Stimulated activated CD4-positive, alpha-beta T cell treated with anti-CD3 and anti-CD28 coated beads, Interleukin-1b, Interleukin-23, amount 100 ng/mL, for 24 hours (primary cell): ENCODE measurements at regions not wholly inside any gene's neighbourhood (a gene's known extent, or its start where the extent isn't known, plus 50 kb on each side); places are given as distances from the start of the nearest gene placed in this dataset.
"Not testable (repeated sequence)": the region's sequence is repeated elsewhere in the genome, so short reads cannot be mapped to it uniquely, and the experiment has no call there.

ENCODE experiments used
- DNase-seq, 4 experiments: peaks; one replicate each; pipeline ENCODE4 v3.0.0-alpha.2; 2020; ENCODE audit warnings: low read depth in 4 of 4, low spot score in 1 of 4

- DNase-seq: no peak
Observed at GRCh38 chr2:220736778-220737177, 835.3 kb downstream of the EPHA4 start.

DNA sequence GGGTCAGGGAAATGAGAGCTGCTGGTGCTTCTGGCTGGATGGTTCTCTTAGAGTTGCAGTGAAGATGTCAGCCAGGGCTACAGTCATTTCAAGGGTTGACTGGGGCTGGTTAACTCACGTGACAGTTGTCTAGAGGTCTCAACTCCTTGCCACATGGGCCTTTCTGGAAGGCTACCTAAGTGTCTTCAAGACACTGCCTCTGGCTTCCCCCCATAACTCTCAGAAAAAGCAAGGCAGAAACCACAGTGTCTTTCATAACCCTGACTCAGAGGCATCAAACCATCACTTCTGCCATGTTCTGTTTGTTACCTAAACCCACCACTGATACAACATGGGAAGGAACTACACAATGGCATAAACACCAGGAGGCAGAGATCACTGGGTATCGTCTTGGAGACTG lies 828.9 kb downstream of the EPHA4 start:
- no peak for DNase-seq

GRCh38 chr2:220744861-220745260 lies 827.2 kb downstream of the EPHA4 start:
- DNase-seq: no peak

DNA sequence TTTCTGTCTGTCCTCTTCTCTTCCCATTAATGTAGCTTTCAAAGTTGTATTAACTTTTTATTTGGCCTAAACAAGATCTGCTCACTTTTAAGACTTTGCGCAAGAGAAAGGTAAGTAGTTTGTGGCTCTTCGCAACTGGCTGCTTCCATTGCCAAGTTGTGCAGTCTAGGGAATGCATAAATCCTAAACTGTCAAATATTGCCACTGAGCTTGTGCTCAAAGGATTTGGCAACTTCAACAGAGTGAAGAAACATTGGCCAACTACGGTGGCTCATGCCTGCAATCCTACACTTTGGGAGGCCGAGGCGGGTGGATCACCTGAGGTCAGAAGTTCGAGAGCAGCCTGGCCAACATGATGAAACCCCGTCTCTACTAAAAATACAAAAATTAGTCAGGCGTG lies 826.4 kb downstream of the EPHA4 start:
- DNase-seq: no peak

- DNase-seq: no peak
Observed at GRCh38 chr2:220747736-220748135, 824.4 kb downstream of the EPHA4 start.

- DNase-seq: no peak
Observed at GRCh38 chr2:220748875-220749479, 823.1 kb downstream of the EPHA4 start.

- no peak for DNase-seq
Observed at GRCh38 chr2:220753486-220753885, 818.6 kb downstream of the EPHA4 start.

GRCh38 chr2:220756653-220757052 lies 815.5 kb downstream of the EPHA4 start:
- no peak for DNase-seq

DNA sequence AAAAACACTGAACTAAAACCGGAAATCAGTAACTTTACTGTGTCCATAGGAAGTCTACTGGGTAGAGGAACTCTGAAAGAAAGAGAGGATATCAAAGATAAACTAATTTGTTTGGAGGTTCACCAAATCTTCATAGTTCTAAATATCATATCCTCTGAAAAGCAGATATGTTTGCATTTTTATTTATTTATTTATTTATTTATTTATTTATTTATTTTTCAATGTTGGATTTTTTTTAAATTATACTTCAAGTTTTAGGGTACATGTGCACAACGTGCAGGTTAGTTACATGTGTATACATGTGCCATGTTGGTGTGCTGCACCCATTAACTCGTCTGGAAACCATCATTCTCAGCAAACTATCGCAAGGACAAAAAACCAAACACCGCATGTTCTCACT lies 813.7 kb downstream of the EPHA4 start:
- DNase-seq: not testable (repeated sequence)

GRCh38 chr2:220764171-220764570 lies 807.9 kb downstream of the EPHA4 start:
- DNase-seq: no peak

GRCh38 chr2:220767591-220768255 lies 804.4 kb downstream of the EPHA4 start:
- no peak for DNase-seq

DNA sequence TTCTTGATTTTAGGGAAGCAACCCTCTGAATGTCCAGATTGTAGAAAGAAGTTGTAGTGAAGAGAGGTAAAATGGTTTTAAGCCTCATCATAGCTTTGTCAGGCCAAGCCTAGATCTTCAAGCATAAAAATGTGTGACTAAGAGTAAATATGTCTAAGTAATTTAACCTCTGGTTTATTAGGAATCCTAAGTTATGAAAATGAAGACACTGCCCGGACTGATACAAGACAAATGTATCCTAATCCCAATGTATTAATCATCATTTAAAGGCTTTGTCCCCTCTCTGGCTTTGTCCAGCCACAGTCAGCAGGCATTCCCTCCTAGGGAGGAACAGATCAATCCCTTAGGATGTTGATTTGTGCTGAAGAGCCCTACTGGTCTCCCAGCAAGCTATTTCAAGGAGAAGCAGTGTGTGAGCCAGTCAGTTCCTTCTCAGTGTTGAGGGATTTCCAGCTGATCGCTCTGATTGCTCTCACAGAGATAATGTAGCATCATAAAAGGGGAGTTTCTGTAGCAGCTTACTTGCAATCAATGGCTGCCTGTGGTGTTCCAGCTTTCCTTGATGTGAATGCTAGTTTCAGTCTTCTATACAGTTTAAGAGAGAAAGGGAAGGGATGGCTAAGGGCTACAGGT lies 796.1 kb downstream of the EPHA4 start:
- no peak for DNase-seq

GRCh38 chr2:220779076-220779475 lies 793.0 kb downstream of the EPHA4 start:
- not testable (repeated sequence) for DNase-seq

DNA sequence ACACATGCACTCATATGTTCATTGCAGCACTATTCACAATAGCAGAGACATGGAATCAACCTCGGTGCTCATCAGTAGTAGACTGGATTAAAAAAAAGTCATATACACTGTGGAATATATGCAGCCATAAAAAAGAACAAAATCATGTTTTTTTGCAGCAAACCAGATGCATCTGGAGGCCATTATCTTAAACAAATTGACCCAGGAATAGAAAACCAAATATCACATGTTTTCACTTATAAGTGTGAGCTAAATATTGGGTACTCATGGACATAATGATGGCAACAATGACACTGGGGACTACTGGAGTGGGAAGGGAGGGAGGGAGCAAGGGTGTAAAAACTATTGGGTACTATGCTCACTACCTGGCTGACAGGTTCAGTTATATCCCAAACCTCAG lies 792.6 kb downstream of the EPHA4 start:
- DNase-seq: no peak

GRCh38 chr2:220779931-220780330 lies 792.2 kb downstream of the EPHA4 start:
- no peak for DNase-seq

GRCh38 chr2:220781622-220782241 lies 790.4 kb downstream of the EPHA4 start:
- DNase-seq: no peak

DNA sequence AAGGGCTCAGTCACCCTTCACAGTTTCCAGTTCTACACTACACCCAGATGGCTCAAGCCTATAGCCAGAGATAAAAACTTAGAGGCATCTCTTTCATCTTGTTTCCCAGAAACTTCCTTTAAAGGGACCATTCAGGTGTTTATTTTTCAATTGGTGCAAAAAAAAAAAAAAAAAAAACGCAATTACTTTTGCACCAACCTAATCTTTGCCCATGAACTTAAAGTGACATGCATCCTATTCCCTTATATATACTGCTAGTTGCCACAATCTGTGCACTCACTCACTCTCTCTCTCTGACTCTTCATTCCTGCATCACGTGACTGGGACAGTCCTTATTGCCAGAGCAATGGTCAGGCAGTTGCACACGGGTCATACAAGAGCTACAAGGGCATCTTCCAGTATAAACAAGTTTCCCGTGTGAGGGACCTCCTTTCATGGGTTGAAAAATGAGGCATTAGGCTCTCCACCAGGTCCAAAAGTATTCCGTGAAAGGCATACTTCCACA lies 789.4 kb downstream of the EPHA4 start:
- no peak for DNase-seq

GRCh38 chr2:220783671-220784070 lies 788.4 kb downstream of the EPHA4 start:
- no peak for DNase-seq

DNA sequence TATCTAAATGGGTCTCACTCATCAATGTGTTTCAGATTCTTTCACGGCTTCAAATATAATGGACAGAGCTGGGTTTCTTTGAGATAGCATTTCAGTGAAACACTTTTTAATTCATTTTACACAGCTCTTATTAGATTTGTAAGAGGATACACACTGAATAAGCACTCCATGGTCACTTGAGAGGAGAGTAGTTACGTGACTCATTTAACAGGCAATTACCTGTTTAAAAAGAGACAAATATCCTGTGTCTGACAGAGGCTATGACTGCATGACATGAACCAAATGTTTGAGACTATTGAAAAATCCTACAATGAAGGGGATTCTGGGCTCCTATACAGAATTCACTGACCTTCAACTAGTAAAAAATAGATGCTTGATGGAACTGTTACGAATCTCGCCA lies 786.9 kb downstream of the EPHA4 start:
- no peak for DNase-seq

- DNase-seq: no peak
Observed at GRCh38 chr2:220786216-220786615, 785.9 kb downstream of the EPHA4 start.

- DNase-seq: no peak
Observed at GRCh38 chr2:220787251-220787650, 784.9 kb downstream of the EPHA4 start.

DNA sequence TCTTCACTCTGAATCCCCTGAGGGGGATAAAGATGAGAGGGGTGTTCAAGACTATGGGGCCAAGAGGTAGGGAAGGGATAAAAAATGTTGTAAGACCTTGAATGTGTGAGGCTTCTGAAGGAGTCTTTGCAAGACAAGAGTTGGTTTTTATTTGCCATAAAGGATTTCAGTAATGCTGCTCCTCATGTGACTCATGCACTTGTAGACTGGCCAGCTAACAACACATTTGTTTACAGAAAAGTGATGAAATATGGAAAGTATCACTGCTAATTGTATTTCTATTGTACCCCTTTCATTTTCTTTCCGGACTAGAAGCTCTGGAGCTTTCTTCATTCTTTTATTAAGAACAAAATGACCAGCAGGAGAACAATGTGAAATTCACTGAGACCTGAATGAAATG lies 782.1 kb downstream of the EPHA4 start:
- no peak for DNase-seq
